ENCODE measurements at regions not wholly inside any gene's neighbourhood (a gene's known extent, or its start where the extent isn't known, plus 50 kb on each side); places are given as distances from the start of the nearest gene placed in this dataset.

GRCh38 chr7:24341691-24342413 is 57.9 kb downstream of the NPY start:
- H3K27me3 ChIP-seq (ENCODE audit: control insufficient read depth, insufficient read depth, low read length), result peaks cover 5% of the 10 kb centered on the region
- TF ChIP-seq CTCF (IDR thresholded peaks at IDR 0.05; ENCODE audit: low read depth, low read length), result no peak
- H3K27ac ChIP-seq (ENCODE audit: low read depth, low read length), result no peak overlapping the region
- ChIA-PET CTCF (no interaction called here), POLR2A (no interaction called here)
- DNase-seq (ENCODE audit: low read depth, low spot score), result no peak
- H3K4me3 ChIP-seq (ENCODE audit: low read depth, low read length), result no peak overlapping the region
- H3K9me3 ChIP-seq (ENCODE audit: control insufficient read depth, insufficient read depth, low read length), result no peaks in the 10 kb centered on the region

DNA sequence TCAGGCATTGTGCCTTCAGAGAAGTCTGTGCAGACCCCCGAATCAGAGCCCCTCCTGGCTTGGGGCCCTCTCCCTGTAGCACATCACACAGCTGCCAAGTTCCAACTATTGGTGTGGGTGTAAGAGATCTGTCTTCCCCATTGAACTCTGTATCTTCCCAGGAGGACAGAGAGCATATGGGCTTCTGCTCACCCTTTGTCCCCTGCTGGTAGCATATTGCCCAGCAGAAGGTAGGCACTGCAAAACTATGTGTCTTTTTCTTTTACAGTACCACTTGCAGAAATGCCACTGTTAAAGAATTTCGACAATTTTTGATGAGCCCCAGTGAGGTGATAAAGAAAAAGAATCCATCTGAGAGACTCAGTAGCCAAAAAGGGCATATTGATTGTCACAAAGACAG is 59.6 kb downstream of the NPY start:
- no peak for DNase-seq (ENCODE audit: low read depth, low spot score)
- H3K4me3 ChIP-seq (ENCODE audit: low read depth, low read length), result no peak overlapping the region
- no peaks in the 10 kb centered on the region for H3K9me3 ChIP-seq (ENCODE audit: control insufficient read depth, insufficient read depth, low read length)
- TF ChIP-seq CTCF (IDR thresholded peaks at IDR 0.05; ENCODE audit: low read depth, low read length), result no peak
- POLR2A ChIA-PET, result no interaction called here
- H3K27me3 ChIP-seq (ENCODE audit: control insufficient read depth, insufficient read depth, low read length), result peaks cover 5% of the 10 kb centered on the region
- CTCF ChIA-PET, result no interaction called here
- no peak overlapping the region for H3K27ac ChIP-seq (ENCODE audit: low read depth, low read length)

GRCh38 chr7:24346129-24346528 is 62.1 kb downstream of the NPY start:
- no peak for DNase-seq (ENCODE audit: low read depth, low spot score)
- POLR2A ChIA-PET, result no interaction called here

GRCh38 chr7:24346716-24347115 is 62.7 kb downstream of the NPY start:
- no peak for TF ChIP-seq CTCF (IDR thresholded peaks at IDR 0.05; ENCODE audit: low read depth, low read length)
- no peaks in the 10 kb centered on the region for H3K9me3 ChIP-seq (ENCODE audit: control insufficient read depth, insufficient read depth, low read length)
- H3K4me3 ChIP-seq (ENCODE audit: low read depth, low read length), result no peak overlapping the region
- POLR2A ChIA-PET, result no interaction called here
- no peaks in the 10 kb centered on the region for H3K27me3 ChIP-seq (ENCODE audit: control insufficient read depth, insufficient read depth, low read length)
- CTCF ChIA-PET, result interaction anchor here (0.7 kb wide), 1 partner anchor 45 kb away, joined by 3 read pairs; no protein-coding TSS in a partner anchor
- DNase-seq (ENCODE audit: low read depth, low spot score), result no peak
- no peak overlapping the region for H3K27ac ChIP-seq (ENCODE audit: low read depth, low read length)

More at GRCh38 chr7:24346129-24346528, 62.1 kb downstream of the NPY start:
- Histone ChIP-seq H3K4me3 (ENCODE audit: low read depth, low read length) (no peak overlapping the region), H3K27ac (ENCODE audit: low read depth, low read length) (no peak overlapping the region), H3K27me3 (ENCODE audit: control insufficient read depth, insufficient read depth, low read length) (no peaks in the 10 kb centered on the region), H3K9me3 (ENCODE audit: control insufficient read depth, insufficient read depth, low read length) (no peaks in the 10 kb centered on the region)
- CTCF ChIA-PET, result interaction anchor here (0.7 kb wide), 1 partner anchor 46 kb away, joined by 3 read pairs; no protein-coding TSS in a partner anchor
- no peak for TF ChIP-seq CTCF (IDR thresholded peaks at IDR 0.05; ENCODE audit: low read depth, low read length)

DNA sequence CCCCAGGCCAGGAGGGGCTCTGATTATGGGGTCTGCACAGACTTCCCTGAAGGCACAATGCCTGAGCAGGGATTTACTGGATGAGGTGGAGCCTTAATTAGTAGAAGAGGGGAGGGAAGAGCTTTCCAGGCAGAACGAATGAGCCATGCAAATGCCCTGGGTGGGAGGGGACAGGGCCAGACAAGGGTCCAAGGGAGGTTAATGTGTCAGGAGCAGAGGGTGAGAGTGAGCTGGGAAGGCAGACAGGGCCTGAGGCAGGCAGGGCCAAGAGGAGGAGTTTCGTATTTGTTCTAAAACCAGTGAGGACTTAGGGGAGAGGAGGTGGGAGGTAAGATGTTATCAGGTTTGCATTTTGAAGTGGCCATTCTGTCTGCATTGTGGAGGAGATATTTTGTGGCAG is 65.3 kb downstream of the NPY start:
- POLR2A ChIA-PET, result no interaction called here

More for the DNA sequence above, 65.3 kb downstream of the NPY start:
- Histone ChIP-seq H3K27me3 (ENCODE audit: control insufficient read depth, insufficient read depth, low read length) (no peaks in the 10 kb centered on the region), H3K4me3 (ENCODE audit: low read depth, low read length) (no peak overlapping the region), H3K27ac (ENCODE audit: low read depth, low read length) (no peak overlapping the region), H3K9me3 (ENCODE audit: control insufficient read depth, insufficient read depth, low read length) (no peaks in the 10 kb centered on the region)
- TF ChIP-seq CTCF (IDR thresholded peaks at IDR 0.05; ENCODE audit: low read depth, low read length), result no peak
- no peak for DNase-seq (ENCODE audit: low read depth, low spot score)
- CTCF ChIA-PET, result no interaction called here
